ENCODE measurements at regions not wholly inside any gene's neighbourhood (a gene's known extent, or its start where the extent isn't known, plus 50 kb on each side); places are given as distances from the start of the nearest gene placed in this dataset.

DNA sequence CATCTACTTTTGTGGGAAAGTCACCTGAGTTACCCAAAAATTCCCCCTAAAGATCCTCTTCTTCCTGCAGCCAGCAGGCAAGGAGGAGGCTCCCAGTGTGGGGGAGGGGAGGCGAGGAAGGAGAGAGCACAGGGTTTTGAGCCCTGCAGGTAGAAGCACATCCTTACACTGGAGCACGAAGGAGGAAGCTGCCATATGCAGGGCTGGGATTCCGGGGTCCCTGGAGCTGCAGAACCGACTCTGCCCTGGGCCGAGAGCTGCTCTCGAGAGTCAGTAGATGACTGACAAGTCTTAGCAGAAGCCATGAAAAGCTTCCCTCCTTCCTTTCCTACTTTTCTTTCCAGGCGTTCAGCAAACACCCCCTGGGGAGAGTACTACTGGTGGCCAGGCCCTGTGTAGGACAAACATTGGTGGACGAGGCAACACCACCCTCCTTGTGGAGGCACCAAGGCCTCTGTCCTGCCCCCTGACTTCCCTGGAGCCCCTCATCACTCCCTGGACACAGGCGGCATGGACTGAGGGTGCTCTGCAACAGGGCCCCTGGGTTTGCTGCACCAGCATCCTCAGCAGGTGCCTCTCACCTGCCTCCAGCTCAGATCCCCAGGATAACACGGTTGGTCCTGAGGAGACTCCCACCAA, 211.7 kb upstream of the CST7 start:
- 92 to 94% methylated on average over 10 of the region's 10 CpGs for WGBS, 2 donors
- H3K27ac ChIP-seq (ENCODE audit: low read depth in 2 of 2, low read length in 1 of 2): no peak overlapping the region
- H3K27me3 ChIP-seq (ENCODE audit: control insufficient read depth in 1 of 2, insufficient read depth in 2 of 2, low read length in 2 of 2): no peaks in the 10 kb centered on the region
- no peaks in the 10 kb centered on the region for H3K9me3 ChIP-seq (ENCODE audit: control insufficient read depth in 2 of 2, insufficient read depth in 1 of 2, low read depth in 1 of 2, low read length in 1 of 2)
- H3K4me3 ChIP-seq (ENCODE audit: low read depth in 1 of 2, low read length in 2 of 2): no peak overlapping the region
- no peaks in the 10 kb centered on the region for H3K4me1 ChIP-seq (ENCODE audit: control insufficient read depth in 2 of 2, insufficient read depth in 2 of 2, low read length in 1 of 2)
- H3K36me3 ChIP-seq (ENCODE audit: control insufficient read depth in 2 of 2, insufficient read depth in 2 of 2, low read length in 1 of 2): no peaks in the 10 kb centered on the region

DNA sequence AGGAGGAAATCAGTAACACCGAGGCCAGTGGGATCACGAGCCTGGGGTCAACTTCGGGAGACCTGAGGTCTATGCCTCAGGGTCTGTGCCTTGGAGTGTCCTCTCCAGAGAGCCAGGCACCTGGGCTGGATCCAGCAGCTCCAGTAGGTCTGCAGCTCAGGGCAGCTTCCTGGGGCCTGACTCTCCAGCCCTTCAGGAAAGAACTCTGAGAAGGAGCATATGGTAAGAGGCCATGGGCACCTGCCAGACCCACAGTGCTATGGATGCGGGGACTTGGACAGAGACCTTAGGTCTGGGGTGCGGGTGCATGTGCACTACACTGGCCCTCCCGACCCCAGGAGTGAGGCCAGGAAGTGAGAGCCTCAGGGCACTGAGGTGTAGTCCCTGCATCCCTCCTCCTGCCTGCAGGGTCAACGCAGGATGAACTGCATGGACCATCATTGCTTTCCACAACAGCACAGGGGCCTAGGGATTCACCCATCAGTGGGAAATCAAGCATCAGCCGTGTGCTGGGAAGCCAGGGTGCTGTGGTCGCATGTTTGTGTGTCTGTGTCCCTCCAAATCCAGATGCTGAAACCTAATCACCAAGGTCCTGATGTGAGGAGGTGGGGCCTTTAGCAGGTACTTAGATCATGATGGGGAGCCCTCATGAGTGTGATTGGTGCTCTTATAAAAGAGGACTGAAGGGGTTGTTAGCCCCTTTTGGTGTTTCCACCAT, 210.9 kb upstream of the CST7 start:
- Histone ChIP-seq H3K27me3 (ENCODE audit: control insufficient read depth in 1 of 2, insufficient read depth in 2 of 2, low read length in 2 of 2) (no peaks in the 10 kb centered on the region), H3K4me3 (ENCODE audit: low read depth in 1 of 2, low read length in 2 of 2) (no peak overlapping the region), H3K27ac (ENCODE audit: low read depth in 2 of 2, low read length in 1 of 2) (no peak overlapping the region), H3K36me3 (ENCODE audit: control insufficient read depth in 2 of 2, insufficient read depth in 2 of 2, low read length in 1 of 2) (no peaks in the 10 kb centered on the region), H3K4me1 (ENCODE audit: control insufficient read depth in 2 of 2, insufficient read depth in 2 of 2, low read length in 1 of 2) (no peaks in the 10 kb centered on the region), H3K9me3 (ENCODE audit: control insufficient read depth in 2 of 2, insufficient read depth in 1 of 2, low read depth in 1 of 2, low read length in 1 of 2) (no peaks in the 10 kb centered on the region)
- WGBS, 2 donors: 92 to 93% methylated on average over 9 of the region's 9 CpGs

GRCh38 chr20:24738981-24739633, 210.0 kb upstream of the CST7 start:
- no peak overlapping the region for H3K4me3 ChIP-seq (ENCODE audit: low read depth in 1 of 2, low read length in 2 of 2)
- H3K36me3 ChIP-seq (ENCODE audit: control insufficient read depth in 2 of 2, insufficient read depth in 2 of 2, low read length in 1 of 2): no peaks in the 10 kb centered on the region
- no peaks in the 10 kb centered on the region for H3K27me3 ChIP-seq (ENCODE audit: control insufficient read depth in 1 of 2, insufficient read depth in 2 of 2, low read length in 2 of 2)
- no peaks in the 10 kb centered on the region for H3K9me3 ChIP-seq (ENCODE audit: control insufficient read depth in 2 of 2, insufficient read depth in 1 of 2, low read depth in 1 of 2, low read length in 1 of 2)
- H3K4me1 ChIP-seq (ENCODE audit: control insufficient read depth in 2 of 2, insufficient read depth in 2 of 2, low read length in 1 of 2): no peaks in the 10 kb centered on the region
- WGBS, 2 donors: 66 to 74% methylated on average over 7 of the region's 7 CpGs
- no peak overlapping the region for H3K27ac ChIP-seq (ENCODE audit: low read depth in 2 of 2, low read length in 1 of 2)

DNA sequence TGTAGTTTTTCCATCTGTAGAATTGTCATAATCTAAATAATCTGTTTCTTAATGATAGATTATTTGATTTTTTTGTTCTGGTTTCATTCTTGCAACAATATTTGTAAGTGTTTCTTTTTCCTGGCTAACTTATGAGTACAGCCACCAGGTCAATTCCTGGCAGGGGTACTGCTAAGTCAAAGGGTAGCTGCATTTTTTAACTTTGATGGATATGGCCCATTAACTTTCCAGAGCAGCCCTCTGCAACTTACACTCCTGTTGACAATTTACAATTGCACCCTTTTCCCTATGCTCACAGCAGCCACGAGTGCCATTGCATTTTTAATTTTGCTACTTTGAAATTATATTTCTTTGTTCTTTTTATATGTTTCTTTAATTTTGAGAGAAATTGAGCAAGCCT, 209.3 kb upstream of the CST7 start:
- Histone ChIP-seq H3K4me3 (ENCODE audit: low read depth in 1 of 2, low read length in 2 of 2) (no peak overlapping the region), H3K27ac (ENCODE audit: low read depth in 2 of 2, low read length in 1 of 2) (no peak overlapping the region), H3K9me3 (ENCODE audit: control insufficient read depth in 2 of 2, insufficient read depth in 1 of 2, low read depth in 1 of 2, low read length in 1 of 2) (no peaks in the 10 kb centered on the region), H3K27me3 (ENCODE audit: control insufficient read depth in 1 of 2, insufficient read depth in 2 of 2, low read length in 2 of 2) (no peaks in the 10 kb centered on the region), H3K36me3 (ENCODE audit: control insufficient read depth in 2 of 2, insufficient read depth in 2 of 2, low read length in 1 of 2) (no peaks in the 10 kb centered on the region), H3K4me1 (ENCODE audit: control insufficient read depth in 2 of 2, insufficient read depth in 2 of 2, low read length in 1 of 2) (no peaks in the 10 kb centered on the region)
- 56 to 60% methylated on average over 1 of the region's 1 CpG for WGBS, 2 donors

- WGBS, 2 donors: 87 to 89% methylated on average over 11 of the region's 11 CpGs
- Histone ChIP-seq H3K4me3 (ENCODE audit: low read depth in 1 of 2, low read length in 2 of 2) (no peak overlapping the region), H3K27ac (ENCODE audit: low read depth in 2 of 2, low read length in 1 of 2) (no peak overlapping the region), H3K36me3 (ENCODE audit: control insufficient read depth in 2 of 2, insufficient read depth in 2 of 2, low read length in 1 of 2) (no peaks in the 10 kb centered on the region), H3K9me3 (ENCODE audit: control insufficient read depth in 2 of 2, insufficient read depth in 1 of 2, low read depth in 1 of 2, low read length in 1 of 2) (no peaks in the 10 kb centered on the region), H3K27me3 (ENCODE audit: control insufficient read depth in 1 of 2, insufficient read depth in 2 of 2, low read length in 2 of 2) (no peaks in the 10 kb centered on the region), H3K4me1 (ENCODE audit: control insufficient read depth in 2 of 2, insufficient read depth in 2 of 2, low read length in 1 of 2) (peaks cover 0 to 10% of the 10 kb centered on the region in 2 donors)
These were observed 207.5 kb upstream of the CST7 start for GRCh38 chr20:24741493-24742072.

- Histone ChIP-seq H3K27ac (ENCODE audit: low read depth in 2 of 2, low read length in 1 of 2) (no peak overlapping the region), H3K36me3 (ENCODE audit: control insufficient read depth in 2 of 2, insufficient read depth in 2 of 2, low read length in 1 of 2) (no peaks in the 10 kb centered on the region), H3K4me3 (ENCODE audit: low read depth in 1 of 2, low read length in 2 of 2) (no peak overlapping the region), H3K27me3 (ENCODE audit: control insufficient read depth in 1 of 2, insufficient read depth in 2 of 2, low read length in 2 of 2) (no peaks in the 10 kb centered on the region), H3K4me1 (ENCODE audit: control insufficient read depth in 2 of 2, insufficient read depth in 2 of 2, low read length in 1 of 2) (peaks cover 0 to 10% of the 10 kb centered on the region in 2 donors), H3K9me3 (ENCODE audit: control insufficient read depth in 2 of 2, insufficient read depth in 1 of 2, low read depth in 1 of 2, low read length in 1 of 2) (no peaks in the 10 kb centered on the region)
- 51 to 75% methylated on average over 7 of the region's 7 CpGs for WGBS, 2 donors
These were observed 206.6 kb upstream of the CST7 start for GRCh38 chr20:24742436-24742835.

DNA sequence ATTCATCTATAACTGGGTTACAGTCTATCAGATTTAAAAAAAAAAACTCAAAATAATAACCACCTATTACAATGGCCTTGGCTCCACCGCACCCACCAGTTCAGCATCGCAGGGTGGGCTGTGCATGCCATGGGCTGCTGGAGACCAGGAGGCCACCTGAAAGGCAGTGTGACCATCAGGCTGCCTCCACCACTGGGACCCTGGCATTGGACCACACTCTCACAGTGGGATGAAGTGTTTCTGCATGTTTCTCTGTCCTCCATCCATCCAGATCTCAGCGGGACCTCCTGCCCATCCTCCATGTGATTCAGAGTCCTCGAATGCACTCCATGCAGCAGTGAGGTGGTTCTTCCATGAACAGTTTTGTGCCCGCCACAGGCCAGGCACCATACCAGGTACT, 206.1 kb upstream of the CST7 start:
- no peaks in the 10 kb centered on the region for H3K36me3 ChIP-seq (ENCODE audit: control insufficient read depth in 2 of 2, insufficient read depth in 2 of 2, low read length in 1 of 2)
- WGBS, 2 donors: 92 to 94% methylated on average over 5 of the region's 5 CpGs
- peaks cover 0 to 10% of the 10 kb centered on the region in 2 donors for H3K4me1 ChIP-seq (ENCODE audit: control insufficient read depth in 2 of 2, insufficient read depth in 2 of 2, low read length in 1 of 2)
- H3K27ac ChIP-seq (ENCODE audit: low read depth in 2 of 2, low read length in 1 of 2): no peak overlapping the region
- H3K9me3 ChIP-seq (ENCODE audit: control insufficient read depth in 2 of 2, insufficient read depth in 1 of 2, low read depth in 1 of 2, low read length in 1 of 2): no peaks in the 10 kb centered on the region
- no peaks in the 10 kb centered on the region for H3K27me3 ChIP-seq (ENCODE audit: control insufficient read depth in 1 of 2, insufficient read depth in 2 of 2, low read length in 2 of 2)
- no peak overlapping the region for H3K4me3 ChIP-seq (ENCODE audit: low read depth in 1 of 2, low read length in 2 of 2)

- Histone ChIP-seq H3K27me3 (ENCODE audit: control insufficient read depth in 1 of 2, insufficient read depth in 2 of 2, low read length in 2 of 2) (no peaks in the 10 kb centered on the region), H3K9me3 (ENCODE audit: control insufficient read depth in 2 of 2, insufficient read depth in 1 of 2, low read depth in 1 of 2, low read length in 1 of 2) (no peaks in the 10 kb centered on the region), H3K4me3 (ENCODE audit: low read depth in 1 of 2, low read length in 2 of 2) (no peak overlapping the region), H3K27ac (ENCODE audit: low read depth in 2 of 2, low read length in 1 of 2) (no peak overlapping the region), H3K36me3 (ENCODE audit: control insufficient read depth in 2 of 2, insufficient read depth in 2 of 2, low read length in 1 of 2) (no peaks in the 10 kb centered on the region), H3K4me1 (ENCODE audit: control insufficient read depth in 2 of 2, insufficient read depth in 2 of 2, low read length in 1 of 2) (peaks cover 0 to 10% of the 10 kb centered on the region in 2 donors)
- WGBS, 2 donors: 67 to 72% methylated on average over 5 of the region's 5 CpGs
These were observed 205.4 kb upstream of the CST7 start for GRCh38 chr20:24743641-24744040.

DNA sequence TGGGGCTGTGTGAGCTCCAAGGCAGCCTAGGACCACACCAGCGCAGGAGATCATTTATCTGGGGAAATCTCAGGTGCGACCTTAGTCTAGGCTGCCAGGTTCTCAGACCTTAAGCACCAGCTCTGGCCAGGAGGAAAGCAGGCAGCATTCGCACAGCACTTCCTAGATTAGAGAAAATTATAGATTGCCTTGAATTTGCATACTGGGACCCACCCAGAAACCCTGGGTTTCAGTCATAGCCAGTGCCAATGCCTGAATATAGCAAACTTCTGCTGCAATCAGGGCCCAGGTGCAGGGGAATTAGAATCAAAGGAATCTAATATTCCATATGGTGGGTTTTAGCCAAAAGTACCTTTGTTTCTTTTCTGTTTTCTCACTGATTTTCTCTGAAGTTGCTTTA, 204.3 kb upstream of the CST7 start:
- no peak overlapping the region for H3K4me3 ChIP-seq (ENCODE audit: low read depth in 1 of 2, low read length in 2 of 2)
- H3K36me3 ChIP-seq (ENCODE audit: control insufficient read depth in 2 of 2, insufficient read depth in 2 of 2, low read length in 1 of 2): no peaks in the 10 kb centered on the region
- no peaks in the 10 kb centered on the region for H3K9me3 ChIP-seq (ENCODE audit: control insufficient read depth in 2 of 2, insufficient read depth in 1 of 2, low read depth in 1 of 2, low read length in 1 of 2)
- no peak overlapping the region for H3K27ac ChIP-seq (ENCODE audit: low read depth in 2 of 2, low read length in 1 of 2)
- WGBS, 2 donors: 71 to 89% methylated on average over 3 of the region's 3 CpGs
- H3K4me1 ChIP-seq (ENCODE audit: control insufficient read depth in 2 of 2, insufficient read depth in 2 of 2, low read length in 1 of 2): peaks cover 0 to 10% of the 10 kb centered on the region in 2 donors
- no peaks in the 10 kb centered on the region for H3K27me3 ChIP-seq (ENCODE audit: control insufficient read depth in 1 of 2, insufficient read depth in 2 of 2, low read length in 2 of 2)
